ENCODE measurements at regions not wholly inside any gene's neighbourhood (a gene's known extent, or its start where the extent isn't known, plus 50 kb on each side); places are given as distances from the start of the nearest gene placed in this dataset.

GRCh38 chr4:10204401-10205058 is 87.9 kb upstream of the WDR1 start:
- peak; percentile 58 for DNase-seq (ENCODE audit: low read depth)

DNA sequence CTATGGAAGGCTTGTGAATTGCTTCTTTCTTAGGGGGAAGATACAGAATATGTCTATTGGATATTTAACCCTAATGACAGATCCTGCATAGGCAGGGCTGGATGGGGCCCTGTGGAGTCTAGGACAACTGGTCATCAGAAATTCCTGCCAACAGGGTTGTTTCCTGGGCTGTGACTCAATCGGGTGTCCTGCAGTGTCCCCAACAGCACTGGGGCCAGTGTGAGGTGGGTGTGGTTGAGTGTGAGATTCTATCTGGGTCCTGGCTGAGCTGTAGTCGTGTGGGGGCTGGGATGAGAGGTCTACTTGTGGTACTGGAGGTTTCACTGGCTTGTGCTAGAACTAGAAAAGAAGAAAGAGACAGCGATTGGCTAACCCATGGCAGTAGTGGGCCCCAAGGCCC is 87.3 kb upstream of the WDR1 start:
- DNase-seq (ENCODE audit: low read depth), result peak; percentile 45

DNA sequence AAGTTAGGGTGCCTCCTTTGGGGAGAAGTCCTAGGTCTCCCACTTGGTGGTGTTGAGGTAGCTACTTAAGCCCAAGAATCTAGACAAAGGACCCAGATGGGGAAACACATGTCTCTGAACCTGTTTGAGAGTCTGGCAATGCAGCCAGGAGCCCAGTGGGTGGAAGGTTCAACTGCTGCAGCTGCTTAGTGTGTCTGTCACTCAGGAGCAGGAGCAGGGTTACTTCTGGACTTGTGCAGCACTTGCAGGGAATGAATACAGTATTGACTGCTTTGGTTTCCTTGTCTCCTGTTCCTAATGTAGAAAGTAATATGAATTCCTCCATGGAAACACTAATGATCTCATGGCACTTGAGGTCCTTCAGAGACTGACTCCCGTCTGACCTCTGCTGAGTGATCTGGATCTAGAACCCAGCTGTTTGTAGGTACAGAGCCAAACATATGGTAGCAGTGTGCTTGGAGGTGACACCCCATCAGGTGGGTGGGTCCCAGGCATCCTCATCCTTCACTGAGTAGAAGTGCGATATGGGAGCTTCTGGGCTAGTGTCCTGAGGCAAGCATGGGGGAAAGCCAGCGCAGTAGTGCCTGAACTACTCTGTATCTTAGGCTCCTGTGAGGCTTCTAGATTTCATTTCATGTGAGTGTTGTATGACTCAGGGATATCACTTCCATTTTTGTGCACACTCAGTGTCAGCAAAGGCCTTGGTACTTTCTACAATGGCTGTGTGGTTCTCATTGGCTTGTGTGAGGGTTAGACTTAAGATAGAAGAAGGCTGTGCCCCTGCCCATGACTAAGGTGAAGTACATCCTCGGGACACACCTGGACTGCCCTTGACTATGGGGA is 85.0 kb upstream of the WDR1 start:
- no peak for DNase-seq (ENCODE audit: low read depth)

DNA sequence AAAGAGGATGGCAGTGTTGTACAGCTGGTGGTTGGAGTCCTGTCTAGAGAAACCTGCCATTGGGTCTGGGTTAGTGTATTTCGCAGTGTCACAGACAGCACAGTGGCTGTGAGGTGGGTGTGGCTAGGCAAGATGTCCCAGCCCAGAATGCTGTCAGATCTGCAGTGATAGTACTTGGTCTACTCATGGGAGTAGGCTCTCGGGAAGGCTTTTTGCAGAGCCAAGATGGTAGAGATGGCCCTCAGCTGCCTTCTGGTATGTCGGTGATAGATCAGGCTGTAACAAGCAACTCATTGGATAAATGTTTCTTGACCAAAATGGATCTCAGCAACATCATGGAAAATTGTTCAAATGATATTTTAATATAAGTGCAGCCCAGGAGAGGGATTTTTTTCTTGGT is 84.3 kb upstream of the WDR1 start:
- no peak for DNase-seq (ENCODE audit: low read depth)

GRCh38 chr4:10198365-10198764 is 81.8 kb upstream of the WDR1 start:
- DNase-seq (ENCODE audit: low read depth), result no peak

DNA sequence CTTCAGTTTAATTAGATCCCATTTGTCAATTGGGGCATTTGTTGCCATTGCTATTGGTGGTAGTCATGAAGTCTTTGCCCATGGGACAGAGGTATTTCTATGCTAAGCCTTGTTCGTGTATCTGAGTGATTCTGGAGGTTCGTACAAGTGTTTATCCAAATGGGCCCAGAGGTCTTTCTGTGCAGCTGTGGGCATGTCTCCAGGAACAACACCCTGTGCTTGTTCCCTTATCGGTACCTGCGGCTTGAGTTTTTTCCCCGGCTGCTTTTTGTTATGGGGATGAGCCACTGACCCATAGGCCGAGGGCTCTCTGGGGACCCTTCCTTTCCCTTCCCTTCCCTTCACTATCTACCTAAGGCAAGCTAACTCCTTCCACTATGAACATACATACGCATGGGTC is 81.4 kb upstream of the WDR1 start:
- no peak for DNase-seq (ENCODE audit: low read depth)

- no peak for DNase-seq (ENCODE audit: low read depth)
These were observed 79.6 kb upstream of the WDR1 start for GRCh38 chr4:10196191-10196590.

DNA sequence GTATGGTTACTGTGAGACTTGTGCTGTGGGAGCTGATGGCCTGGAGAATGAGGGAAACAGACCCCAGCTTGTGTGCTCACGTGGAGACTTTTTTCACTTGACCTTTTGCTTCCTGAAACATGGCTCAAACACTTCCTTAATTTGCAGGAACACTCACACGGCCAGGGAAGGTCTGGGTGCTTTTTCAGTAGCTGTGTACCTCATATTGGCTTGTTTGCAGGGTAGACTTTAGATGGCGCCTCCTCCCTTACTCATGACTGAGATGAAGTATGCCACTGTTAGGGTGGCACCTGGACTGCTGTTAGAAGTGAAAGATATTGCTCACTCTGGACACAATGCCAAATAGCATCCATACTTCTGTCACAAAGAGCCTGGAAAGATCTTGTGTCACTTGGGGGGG is 75.7 kb upstream of the WDR1 start:
- DNase-seq (ENCODE audit: low read depth), result no peak

DNA sequence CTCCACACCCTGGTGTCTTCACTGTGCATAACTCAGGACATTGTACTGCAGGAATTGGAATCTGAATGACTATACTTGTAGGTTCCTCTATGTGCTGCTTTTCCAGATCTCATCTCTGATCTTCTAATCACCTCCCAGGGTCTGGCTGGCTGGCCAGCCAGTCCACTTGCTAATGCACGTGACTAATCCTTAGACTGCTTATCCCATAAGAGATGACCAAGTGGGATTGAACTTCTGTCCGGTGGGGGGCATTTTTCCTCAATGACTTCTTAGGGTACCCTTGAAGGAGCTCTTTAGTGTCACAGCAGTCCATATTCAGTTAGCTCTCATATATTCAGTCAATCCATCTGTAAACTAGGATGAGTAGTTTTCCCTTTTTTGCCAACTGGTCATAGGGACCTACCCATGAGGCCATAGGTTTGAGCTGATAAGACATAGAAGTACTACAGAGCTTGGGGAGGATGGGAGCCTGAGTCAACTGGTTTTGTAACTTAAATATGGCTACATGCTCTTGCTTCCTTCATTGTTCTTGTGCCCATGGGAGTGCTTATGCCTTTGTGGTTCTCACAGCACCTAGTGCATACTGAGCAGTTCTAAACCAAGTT is 71.9 kb upstream of the WDR1 start:
- no peak for DNase-seq (ENCODE audit: low read depth)

DNA sequence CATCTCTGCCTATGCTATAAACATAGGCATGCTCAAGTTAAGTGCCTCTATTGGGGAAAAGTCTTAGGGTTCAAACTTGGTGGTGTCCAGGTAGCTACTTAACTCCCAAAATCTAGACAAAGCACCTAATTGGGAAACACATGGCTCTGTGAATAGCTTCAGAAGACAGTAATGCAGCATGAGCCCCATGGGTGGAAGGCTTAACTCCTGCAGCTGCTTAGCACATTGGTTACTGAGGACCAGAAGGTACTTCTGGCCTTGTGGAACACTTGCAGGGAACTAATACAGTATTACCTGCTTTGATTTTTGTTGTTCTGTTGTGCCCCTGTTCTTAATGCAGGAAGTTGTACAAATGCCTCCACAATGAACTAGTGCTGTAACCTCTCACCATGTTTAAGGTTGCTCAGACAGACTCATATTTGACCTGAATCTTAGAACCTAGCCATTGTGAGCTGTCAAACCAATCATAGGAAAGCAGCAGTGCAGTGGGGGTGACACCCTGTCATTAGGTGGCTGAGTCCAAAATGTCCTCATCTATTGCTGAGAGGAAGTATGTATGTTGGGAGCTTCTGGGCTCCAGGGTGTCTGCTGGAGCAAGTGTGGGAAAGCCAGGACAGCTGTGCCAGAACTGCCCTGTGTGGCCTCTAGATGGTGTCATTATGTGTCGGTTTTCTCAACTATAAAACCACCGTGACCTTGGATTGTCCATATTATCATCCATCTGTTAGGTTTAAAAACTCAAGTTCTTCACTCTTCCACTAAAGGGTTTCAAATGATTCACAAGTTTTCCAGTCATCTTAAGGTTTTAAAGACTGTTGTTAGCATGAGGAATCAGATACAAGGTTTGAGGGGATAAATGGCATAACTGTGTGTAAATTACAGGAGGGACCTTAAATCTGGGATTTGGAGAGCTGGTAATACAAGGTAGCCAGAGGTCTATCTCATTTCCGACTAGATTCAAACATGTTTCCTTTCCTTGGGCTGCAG is 69.9 kb upstream of the WDR1 start:
- DNase-seq (ENCODE audit: low read depth), result peak; percentile 17

DNA sequence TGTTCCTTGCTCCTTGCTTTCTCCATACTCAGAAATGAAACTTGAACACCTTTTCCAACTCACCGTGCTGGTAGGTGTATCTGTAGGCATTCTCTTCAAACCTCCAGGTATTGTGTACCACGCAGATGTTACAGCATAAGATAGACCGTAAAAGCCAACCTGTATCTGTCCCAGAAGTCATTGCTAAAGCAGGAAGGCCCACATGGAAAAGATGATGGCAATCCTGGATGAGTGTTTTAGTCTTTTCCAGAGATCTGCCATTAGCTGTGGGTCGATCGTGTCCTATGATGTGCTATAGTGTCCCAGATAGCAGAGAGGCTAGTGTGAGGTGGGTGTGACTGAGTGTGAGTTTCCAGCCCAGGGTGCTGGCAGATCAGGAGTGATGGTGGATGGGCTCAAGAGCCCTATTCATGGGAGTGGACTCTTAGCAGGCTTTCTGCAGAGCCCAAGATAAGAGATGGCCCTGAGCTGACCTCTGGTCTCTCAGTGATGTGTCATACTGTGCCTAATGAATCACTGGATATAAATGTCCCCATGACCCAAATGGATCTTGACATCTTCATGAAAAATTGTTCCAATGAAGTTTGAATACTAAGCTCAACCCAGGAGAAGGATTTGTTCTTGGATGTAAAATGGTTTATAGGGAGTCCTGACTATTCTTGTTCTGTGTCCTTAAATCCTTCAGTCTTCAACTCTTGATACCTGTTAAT is 69.1 kb upstream of the WDR1 start:
- DNase-seq (ENCODE audit: low read depth), result no peak

DNA sequence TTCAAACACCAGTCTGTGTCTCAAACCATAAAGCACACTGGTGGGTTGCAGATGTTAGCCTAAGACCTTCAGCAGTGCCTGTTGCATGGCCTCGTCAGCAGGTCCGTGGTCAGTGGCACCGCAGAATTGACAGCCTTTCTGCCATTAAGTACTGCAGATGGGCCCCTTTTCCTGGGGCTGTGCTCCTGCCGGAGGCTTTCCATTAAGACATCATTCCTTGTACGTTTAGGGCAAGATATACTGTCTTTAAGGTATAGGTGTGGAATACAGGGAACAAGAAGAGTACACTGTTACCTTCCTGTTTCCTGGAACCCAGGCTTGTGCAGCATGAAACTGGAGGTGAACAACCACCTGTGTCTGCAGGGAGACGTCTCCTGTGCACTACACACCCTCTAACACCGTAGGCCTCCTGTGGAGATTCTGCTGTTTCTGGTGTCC is 67.9 kb upstream of the WDR1 start:
- no peak for DNase-seq (ENCODE audit: low read depth)

- no peak for DNase-seq (ENCODE audit: low read depth)
These were observed 67.4 kb upstream of the WDR1 start for GRCh38 chr4:10184041-10184440.

- DNase-seq (ENCODE audit: low read depth), result no peak
These were observed 66.9 kb upstream of the WDR1 start for GRCh38 chr4:10183462-10183861.

DNA sequence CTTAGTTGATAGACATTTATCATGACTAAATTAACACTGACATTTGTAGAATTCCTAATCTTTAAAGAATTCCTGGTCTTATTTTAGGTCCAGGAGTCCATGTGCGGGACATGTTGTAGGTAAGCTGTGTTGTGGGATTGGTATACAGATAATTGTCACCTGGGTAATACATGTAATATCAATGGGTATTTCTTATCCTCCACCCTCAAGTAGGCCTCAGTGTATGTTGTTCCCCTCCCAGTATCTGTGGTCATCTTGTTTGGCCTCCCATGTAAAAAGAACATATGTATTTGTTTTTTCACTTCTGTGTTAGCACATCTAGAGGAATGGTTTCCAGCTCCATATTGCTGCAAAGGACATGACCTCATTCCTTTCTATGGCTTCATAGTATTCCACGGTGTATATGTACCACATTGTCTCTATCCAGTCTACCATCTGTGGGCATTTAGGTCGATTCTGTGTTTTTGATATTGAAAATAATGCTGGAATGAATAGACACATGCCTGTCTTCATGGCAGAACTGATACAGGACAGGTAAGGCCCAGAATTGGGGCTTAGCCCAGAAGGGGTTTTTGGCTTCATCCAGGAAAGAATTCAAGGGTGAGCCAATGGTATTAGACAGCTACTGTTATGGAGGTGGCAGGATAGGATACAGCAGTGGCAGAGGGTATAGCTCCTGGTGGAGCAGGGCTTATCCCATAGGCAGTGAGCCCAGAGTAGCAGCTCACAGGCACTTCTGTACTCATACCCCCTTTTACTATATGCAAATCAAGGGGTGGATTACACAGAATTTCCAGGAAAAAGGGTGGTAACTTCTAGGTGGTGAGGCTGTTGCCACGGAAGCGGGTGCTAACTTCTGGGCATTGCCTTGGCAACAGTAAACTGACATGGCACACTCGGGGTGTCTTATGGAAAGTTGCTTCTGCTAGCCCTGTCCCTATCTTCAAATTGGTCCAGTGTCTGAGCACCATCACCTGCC is 66.1 kb upstream of the WDR1 start:
- DNase-seq (ENCODE audit: low read depth), result no peak

GRCh38 chr4:10181745-10182445 is 65.3 kb upstream of the WDR1 start:
- DNase-seq (ENCODE audit: low read depth), result no peak

DNA sequence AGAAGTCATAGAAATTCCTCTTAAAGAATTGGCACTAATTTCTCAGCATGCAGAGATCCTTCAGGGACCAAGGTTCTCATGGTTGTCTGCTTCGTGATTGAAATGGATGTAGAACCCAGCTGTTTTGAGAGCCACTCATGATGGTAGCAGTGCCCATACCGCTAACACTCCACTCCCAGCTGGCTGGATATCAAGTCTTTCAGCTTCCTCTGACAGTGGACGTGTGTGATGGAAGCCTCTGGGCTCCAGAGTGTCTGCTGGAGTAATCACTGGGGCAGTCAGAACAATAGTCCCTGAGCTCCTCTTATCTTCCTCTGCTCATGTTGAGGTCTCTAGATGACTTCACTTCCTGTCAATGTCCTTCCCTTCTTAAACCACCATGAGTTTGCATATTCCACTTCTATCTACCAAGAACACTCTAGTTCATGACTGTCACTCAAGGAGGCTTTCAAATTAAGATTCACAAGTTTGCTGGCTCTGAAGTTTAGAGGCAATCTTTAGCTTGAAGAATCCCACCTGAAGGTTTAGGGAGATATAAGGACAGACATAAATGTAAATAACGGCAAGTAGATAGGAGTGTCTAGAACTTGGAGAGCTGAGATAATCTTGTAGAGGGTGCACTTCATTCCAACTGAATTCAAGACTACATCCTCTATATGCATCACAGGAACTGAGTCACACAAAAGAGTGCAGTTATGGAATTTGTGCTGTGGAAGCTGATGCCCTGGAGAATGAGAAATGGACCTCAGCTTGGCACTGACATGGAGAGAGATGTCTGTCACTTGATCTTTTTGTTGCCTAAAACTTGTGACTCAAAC is 64.5 kb upstream of the WDR1 start:
- DNase-seq (ENCODE audit: low read depth), result no peak

DNA sequence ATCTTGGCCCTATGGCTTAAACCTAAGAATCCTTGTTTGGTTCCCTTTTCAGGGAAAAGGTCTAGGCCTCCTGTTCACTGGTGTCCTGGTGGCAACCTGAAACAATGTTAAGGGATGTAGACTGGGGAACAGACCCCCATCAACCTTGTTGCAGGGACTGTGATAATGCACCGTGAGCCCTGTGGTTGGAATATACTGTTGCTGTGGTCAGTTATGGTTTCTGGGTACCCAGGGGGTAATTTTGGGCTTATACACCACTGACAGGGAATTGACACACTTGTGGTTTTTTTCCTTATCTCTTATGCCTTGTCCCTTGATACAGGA is 64.0 kb upstream of the WDR1 start:
- no peak for DNase-seq (ENCODE audit: low read depth)

All from myocyte (in vitro differentiated cells).